ENCODE measurements at regions not wholly inside any gene's neighbourhood (a gene's known extent, or its start where the extent isn't known, plus 50 kb on each side); places are given as distances from the start of the nearest gene placed in this dataset.

- H3K79me2 ChIP-seq (ENCODE audit: control insufficient read depth, low read length), result no peaks in the 10 kb centered on the region
- H3F3A ChIP-seq (ENCODE audit: control insufficient read depth, insufficient read depth), result no peaks in the 10 kb centered on the region
- no peaks in the 10 kb centered on the region for H4K20me1 ChIP-seq (ENCODE audit: control insufficient read depth, insufficient read depth, low read depth, low read length)
- no peaks in the 10 kb centered on the region for H3K9me3 ChIP-seq (ENCODE audit: control insufficient read depth, insufficient read depth, low read length)
- no peak overlapping the region for H3K4me2 ChIP-seq (ENCODE audit: low read length)
- H3K36me3 ChIP-seq (ENCODE audit: control insufficient read depth, low read length), result no peaks in the 10 kb centered on the region
- H3K4me3 ChIP-seq (ENCODE audit: low read length), result no peak overlapping the region
- H3K27ac ChIP-seq (ENCODE audit: low read depth, low read length), result no peak overlapping the region
- H3K27me3 ChIP-seq (ENCODE audit: control insufficient read depth, low read length), result no peaks in the 10 kb centered on the region
- TF ChIP-seq EZH2phosphoT487 (IDR thresholded peaks at IDR 0.05; ENCODE audit: borderline replicate concordance, low read length), result no peak
- TF ChIP-seq CTCF (IDR thresholded peaks at IDR 0.05; ENCODE audit: low read depth, low read length, poor library complexity, severe bottlenecking), result no peak
- no peaks in the 10 kb centered on the region for H3K9me2 ChIP-seq (replicated peaks; ENCODE audit: control insufficient read depth, low read length)
- H3K4me1 ChIP-seq (ENCODE audit: control insufficient read depth, low read length), result no peaks in the 10 kb centered on the region
Measured at GRCh38 chr6:19261642-19262041, 575.5 kb upstream of the ID4 start.

GRCh38 chr6:19268117-19268516 is 569.1 kb upstream of the ID4 start:
- H3K27ac ChIP-seq (ENCODE audit: low read depth, low read length), result no peak overlapping the region
- no peak overlapping the region for H3K4me2 ChIP-seq (ENCODE audit: low read length)
- no peaks in the 10 kb centered on the region for H3F3A ChIP-seq (ENCODE audit: control insufficient read depth, insufficient read depth)
- H3K4me1 ChIP-seq (ENCODE audit: control insufficient read depth, low read length), result no peaks in the 10 kb centered on the region
- TF ChIP-seq EZH2phosphoT487 (IDR thresholded peaks at IDR 0.05; ENCODE audit: borderline replicate concordance, low read length) (no peak), CTCF (IDR thresholded peaks at IDR 0.05; ENCODE audit: low read depth, low read length, poor library complexity, severe bottlenecking) (no peak)
- no peaks in the 10 kb centered on the region for H3K9me3 ChIP-seq (ENCODE audit: control insufficient read depth, insufficient read depth, low read length)
- no peaks in the 10 kb centered on the region for H3K79me2 ChIP-seq (ENCODE audit: control insufficient read depth, low read length)
- no peaks in the 10 kb centered on the region for H3K27me3 ChIP-seq (ENCODE audit: control insufficient read depth, low read length)
- H3K4me3 ChIP-seq (ENCODE audit: low read length), result no peak overlapping the region
- no peaks in the 10 kb centered on the region for H3K36me3 ChIP-seq (ENCODE audit: control insufficient read depth, low read length)
- H3K9me2 ChIP-seq (replicated peaks; ENCODE audit: control insufficient read depth, low read length), result no peaks in the 10 kb centered on the region
- no peaks in the 10 kb centered on the region for H4K20me1 ChIP-seq (ENCODE audit: control insufficient read depth, insufficient read depth, low read depth, low read length)

DNA sequence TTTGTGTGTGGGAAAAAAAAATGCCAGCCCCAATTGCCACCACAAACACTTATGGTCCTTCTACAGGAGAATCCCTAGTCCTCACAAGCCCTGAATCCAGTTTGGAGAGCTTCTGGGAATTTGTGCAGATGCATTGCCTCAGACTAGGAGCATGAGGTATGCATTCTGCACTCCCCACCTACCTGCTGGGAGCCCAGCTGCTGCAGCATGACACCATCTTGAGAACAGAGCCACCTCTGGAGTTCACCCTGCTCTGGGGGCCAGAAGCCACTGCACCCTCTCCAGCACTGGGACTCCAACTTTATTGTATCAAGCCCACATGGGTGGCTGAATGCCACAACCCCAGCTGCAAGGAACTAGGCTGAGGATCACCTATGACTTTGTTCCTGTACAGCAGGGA is 568.5 kb upstream of the ID4 start:
- no peaks in the 10 kb centered on the region for H3K9me2 ChIP-seq (replicated peaks; ENCODE audit: control insufficient read depth, low read length)
- H3K4me2 ChIP-seq (ENCODE audit: low read length), result no peak overlapping the region
- TF ChIP-seq EZH2phosphoT487 (IDR thresholded peaks at IDR 0.05; ENCODE audit: borderline replicate concordance, low read length), result no peak
- H3K9me3 ChIP-seq (ENCODE audit: control insufficient read depth, insufficient read depth, low read length), result no peaks in the 10 kb centered on the region
- H3F3A ChIP-seq (ENCODE audit: control insufficient read depth, insufficient read depth), result no peaks in the 10 kb centered on the region
- H3K79me2 ChIP-seq (ENCODE audit: control insufficient read depth, low read length), result no peaks in the 10 kb centered on the region
- no peaks in the 10 kb centered on the region for H3K4me1 ChIP-seq (ENCODE audit: control insufficient read depth, low read length)
- H3K27ac ChIP-seq (ENCODE audit: low read depth, low read length), result no peak overlapping the region
- no peaks in the 10 kb centered on the region for H3K36me3 ChIP-seq (ENCODE audit: control insufficient read depth, low read length)
- no peaks in the 10 kb centered on the region for H4K20me1 ChIP-seq (ENCODE audit: control insufficient read depth, insufficient read depth, low read depth, low read length)
- no peak overlapping the region for H3K4me3 ChIP-seq (ENCODE audit: low read length)
- H3K27me3 ChIP-seq (ENCODE audit: control insufficient read depth, low read length), result no peaks in the 10 kb centered on the region

GRCh38 chr6:19269341-19269898 is 567.8 kb upstream of the ID4 start:
- H3K79me2 ChIP-seq (ENCODE audit: control insufficient read depth, low read length), result no peaks in the 10 kb centered on the region
- H3K4me1 ChIP-seq (ENCODE audit: control insufficient read depth, low read length), result no peaks in the 10 kb centered on the region
- TF ChIP-seq EZH2phosphoT487 (IDR thresholded peaks at IDR 0.05; ENCODE audit: borderline replicate concordance, low read length), result no peak
- TF ChIP-seq CTCF (IDR thresholded peaks at IDR 0.05; ENCODE audit: low read depth, low read length, poor library complexity, severe bottlenecking), result no peak
- no peak overlapping the region for H3K4me2 ChIP-seq (ENCODE audit: low read length)
- no peaks in the 10 kb centered on the region for H3K36me3 ChIP-seq (ENCODE audit: control insufficient read depth, low read length)
- H3K27ac ChIP-seq (ENCODE audit: low read depth, low read length), result no peak overlapping the region
- H3F3A ChIP-seq (ENCODE audit: control insufficient read depth, insufficient read depth), result no peaks in the 10 kb centered on the region
- no peaks in the 10 kb centered on the region for H3K9me2 ChIP-seq (replicated peaks; ENCODE audit: control insufficient read depth, low read length)
- no peaks in the 10 kb centered on the region for H3K27me3 ChIP-seq (ENCODE audit: control insufficient read depth, low read length)
- no peak overlapping the region for H3K4me3 ChIP-seq (ENCODE audit: low read length)
- H4K20me1 ChIP-seq (ENCODE audit: control insufficient read depth, insufficient read depth, low read depth, low read length), result no peaks in the 10 kb centered on the region
- H3K9me3 ChIP-seq (ENCODE audit: control insufficient read depth, insufficient read depth, low read length), result no peaks in the 10 kb centered on the region
